T1000 (cell line): ENCODE measurements at regions not wholly inside any gene's neighbourhood (a gene's known extent, or its start where the extent isn't known, plus 50 kb on each side); places are given as distances from the start of the nearest gene placed in this dataset.

Experiments
- DNase-seq: peaks from one replicate; lab custom pipeline; 2025; ENCODE audit warnings: mixed read lengths; lab: John Stamatoyannopoulos, UW

DNA sequence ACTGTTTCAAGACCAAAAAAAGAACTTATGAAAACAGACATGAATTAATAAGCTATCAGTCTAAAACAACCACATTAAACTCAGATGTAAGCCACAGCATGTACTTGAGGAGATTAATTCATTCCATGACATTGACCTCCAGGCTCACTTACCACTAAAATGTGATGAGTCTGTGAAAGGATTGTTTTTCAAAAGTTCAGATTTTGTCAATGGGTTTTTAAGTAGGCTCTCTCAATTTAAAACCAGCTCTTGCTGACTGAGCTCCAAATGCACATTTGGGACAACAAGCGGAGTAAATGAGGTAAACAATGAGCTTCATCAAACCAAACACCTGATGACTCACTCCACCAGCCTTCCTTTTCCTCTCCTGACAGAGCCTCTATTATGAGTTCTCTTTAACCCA, 197.0 kb downstream of the SIM1 start:
- no peak for DNase-seq

DNA sequence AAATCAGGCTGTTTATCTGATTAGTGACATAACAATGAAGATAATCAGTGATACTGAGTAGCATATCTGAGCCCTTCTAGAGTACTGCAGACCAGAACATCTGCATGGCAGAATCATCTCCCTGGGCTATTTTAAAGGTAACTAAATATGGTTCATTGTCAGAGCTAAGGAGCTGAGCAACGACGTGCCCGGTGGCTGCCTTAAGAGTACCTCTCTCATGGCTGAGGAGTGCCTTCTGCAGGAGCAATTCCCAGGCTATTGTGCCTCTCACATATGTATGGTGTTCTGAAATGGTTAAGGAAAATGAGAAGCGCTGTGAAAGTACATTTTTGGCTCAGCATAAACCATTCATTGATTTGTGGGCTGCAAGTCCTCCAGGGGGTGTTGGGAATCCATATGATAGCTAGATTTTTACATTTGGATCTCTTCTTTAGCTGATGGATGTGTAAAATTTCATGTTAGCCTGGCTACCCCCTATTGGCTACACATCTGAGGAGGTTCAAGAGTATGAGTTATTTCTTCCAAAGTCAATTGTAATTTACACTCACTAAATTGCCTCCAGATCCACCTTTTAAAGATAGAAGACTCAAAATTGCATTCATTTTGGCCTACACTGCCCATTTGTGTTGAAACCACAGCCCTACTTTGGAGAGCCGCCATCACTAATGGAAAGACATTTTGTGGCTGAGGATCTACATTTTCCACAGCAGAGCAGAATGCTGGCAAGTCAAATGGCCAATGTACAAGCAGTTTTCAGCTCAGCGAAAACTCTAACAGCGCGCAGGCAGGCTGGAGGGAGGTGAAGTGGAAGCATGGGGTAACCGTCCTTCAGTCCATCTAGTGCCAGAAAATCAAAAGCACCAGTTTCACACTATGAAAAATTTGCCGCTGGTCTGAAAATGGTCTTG, 198.0 kb downstream of the SIM1 start:
- no peak for DNase-seq

DNA sequence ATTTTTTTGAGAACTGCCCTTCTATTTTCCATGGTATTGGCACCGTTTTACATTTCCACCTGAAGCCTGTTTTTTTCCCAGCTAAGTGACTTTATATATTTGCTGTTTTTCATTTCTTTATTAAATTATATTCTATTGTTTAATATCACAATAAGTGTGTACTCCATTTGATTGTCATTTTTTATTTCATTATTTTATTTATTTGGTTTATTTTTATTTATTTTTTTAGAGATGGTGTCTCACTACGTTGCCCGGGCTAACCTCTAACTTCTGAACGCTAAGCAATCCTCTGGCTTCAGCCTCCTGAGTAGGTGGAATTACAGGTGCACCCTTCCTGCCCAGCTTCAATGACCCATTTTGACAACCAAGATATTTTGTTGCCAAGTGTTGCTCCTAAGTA, 202.6 kb downstream of the SIM1 start:
- DNase-seq = no peak

DNA sequence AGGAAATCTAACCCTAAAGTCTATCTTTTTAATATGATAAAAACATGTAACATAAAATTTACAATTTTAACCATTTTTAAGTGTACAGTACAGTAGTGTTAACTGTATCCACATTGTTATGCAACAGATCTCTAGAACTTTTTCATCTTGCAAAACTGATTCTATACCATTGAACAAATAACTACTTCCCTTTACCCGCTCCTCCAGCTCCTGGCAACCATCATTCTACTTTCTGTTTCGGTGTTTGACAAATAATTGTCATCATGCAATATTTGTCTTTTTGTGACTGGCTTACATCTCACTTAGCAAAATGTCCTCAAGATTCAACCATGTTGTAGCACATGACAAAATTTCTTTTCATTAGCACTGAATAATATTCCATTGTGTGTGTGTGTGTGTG, 203.2 kb downstream of the SIM1 start:
- no peak for DNase-seq

DNA sequence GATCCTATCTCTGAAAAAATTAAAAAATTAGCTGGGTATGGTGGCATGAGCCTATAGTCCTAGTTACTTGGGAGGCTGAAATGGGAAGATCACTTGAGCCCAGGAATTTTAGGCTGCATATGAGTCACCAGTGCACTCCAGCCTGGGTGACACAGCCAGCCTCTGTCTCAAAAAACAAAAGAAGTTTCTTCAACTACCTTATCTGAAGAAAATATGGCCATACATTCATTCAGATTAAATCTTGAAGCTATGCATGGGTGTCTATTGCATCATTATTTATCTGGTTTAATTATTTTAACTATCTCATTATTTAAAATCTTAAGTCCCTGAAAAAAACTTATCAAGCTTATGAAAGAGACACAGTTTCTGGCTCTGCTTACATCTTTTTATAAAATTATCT, 204.1 kb downstream of the SIM1 start:
- no peak for DNase-seq

DNA sequence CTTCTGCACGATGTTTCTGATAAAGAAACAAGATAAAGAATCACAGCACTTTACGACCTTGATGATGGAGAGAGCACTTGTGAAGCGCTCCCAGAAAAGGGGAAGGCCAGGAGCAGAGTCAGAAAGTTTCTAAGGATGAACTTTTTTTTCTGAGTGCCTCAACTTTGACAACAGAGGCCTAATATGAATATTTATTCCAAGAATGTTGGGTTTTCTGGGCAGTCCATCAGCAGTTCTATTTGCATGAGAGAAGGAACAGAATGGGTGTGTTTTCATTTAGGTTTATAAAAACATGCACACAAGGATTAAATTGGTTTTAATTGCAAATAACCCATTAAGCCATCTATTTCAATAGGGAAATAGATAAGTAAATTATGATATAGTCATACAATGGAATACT, 204.9 kb downstream of the SIM1 start:
- no peak for DNase-seq

DNA sequence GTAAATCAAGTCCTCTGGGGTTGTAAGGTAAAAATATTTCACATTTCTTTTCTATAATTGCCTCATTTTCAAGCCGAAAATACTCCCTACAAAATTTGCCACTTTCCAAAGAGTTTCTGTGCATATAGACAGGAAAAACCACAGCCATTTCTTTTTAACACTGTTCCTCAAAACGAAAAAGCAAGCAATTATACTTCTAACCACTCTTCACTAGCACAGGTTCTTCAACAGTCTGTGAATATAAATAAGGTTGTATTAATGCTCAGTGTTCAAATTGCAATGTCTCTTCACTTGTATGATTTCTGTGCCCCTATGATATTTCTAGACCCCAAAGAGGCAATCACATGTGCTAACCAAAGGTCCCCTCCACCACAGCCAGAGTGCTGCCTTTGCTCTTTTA, 206.0 kb downstream of the SIM1 start:
- DNase-seq = no peak

DNA sequence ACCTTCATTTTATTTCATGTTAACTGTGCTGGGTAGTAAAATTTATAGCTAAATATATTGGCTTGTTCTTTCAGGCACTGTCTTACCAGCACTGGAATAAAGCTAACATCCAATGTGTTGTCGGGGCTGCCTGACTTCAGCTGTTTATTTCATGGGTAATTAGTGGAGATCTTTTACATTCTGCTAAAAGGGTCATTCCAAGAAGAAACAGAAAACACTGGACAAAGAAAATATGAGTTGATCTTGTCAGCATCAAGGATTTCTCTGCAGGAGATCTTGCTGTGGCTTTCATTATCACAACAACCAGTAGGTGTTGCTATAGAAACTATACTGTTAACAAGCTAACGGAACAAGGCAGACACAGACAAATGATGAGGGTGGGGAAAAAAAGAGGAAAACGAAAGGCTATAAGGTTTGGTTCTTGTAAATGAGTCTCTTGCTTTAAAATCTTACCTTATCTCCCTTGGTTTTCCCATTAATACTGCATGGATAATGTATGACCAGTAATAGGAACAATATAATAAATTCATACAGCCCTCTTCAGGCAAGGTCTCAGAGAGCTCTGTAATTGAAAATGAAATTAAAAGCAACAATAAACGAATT, 206.8 kb downstream of the SIM1 start:
- DNase-seq = no peak

DNA sequence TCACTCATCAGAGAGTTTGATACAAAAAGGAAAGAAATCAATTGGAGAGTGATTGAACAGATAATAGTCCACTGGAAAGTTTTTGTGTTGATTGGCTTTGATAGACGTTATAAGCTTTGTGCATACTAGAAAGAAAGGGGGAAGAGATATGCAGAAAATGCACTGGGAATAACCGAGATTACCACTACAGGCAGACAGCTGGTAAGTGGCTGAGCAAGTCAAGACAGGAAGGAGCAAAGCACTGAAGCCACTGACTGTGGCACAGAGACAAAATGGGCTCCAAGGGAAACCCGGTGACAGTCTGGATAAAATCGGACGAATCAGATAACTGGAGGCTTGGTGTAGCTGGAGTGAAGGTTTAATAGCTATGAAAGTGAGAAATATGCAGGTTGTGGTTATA, 209.0 kb downstream of the SIM1 start:
- DNase-seq = no peak

DNA sequence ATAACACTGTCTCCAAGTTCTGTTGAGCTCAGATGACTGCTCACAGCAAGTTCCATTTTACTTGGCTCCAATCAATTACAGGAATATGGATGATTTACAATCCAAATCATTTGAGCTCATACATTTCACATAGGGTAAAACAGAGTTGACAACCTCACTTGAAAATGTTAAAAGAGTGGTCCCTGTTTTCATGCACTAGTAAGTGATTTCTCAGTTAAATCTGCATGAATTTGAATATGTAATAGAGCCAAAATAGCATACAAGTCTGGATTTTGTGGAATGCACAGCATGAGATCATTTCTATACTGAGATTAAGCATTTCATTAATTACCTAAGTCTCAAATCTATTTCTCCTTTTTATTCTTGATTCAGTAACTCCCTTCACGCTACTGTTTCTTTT, 217.6 kb downstream of the SIM1 start:
- DNase-seq = no peak

DNA sequence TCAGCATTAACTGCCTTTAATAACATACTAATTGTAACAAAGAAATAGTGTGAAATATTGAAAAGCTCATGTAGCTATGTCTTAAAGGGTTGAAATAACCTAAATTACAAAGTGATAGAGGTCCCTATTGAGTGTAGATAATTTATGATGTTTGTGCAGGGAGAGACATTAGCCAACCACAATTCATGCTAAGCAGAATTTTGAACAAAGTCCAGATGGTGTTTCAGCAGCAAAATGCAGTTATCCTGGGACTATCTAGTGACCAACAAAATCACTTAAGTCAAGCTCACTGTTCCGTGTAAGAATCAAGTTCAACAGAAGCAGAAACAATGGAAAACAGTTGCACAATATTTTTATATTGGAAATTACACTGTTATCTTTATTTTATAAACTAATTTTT, 218.5 kb downstream of the SIM1 start:
- DNase-seq = no peak

DNA sequence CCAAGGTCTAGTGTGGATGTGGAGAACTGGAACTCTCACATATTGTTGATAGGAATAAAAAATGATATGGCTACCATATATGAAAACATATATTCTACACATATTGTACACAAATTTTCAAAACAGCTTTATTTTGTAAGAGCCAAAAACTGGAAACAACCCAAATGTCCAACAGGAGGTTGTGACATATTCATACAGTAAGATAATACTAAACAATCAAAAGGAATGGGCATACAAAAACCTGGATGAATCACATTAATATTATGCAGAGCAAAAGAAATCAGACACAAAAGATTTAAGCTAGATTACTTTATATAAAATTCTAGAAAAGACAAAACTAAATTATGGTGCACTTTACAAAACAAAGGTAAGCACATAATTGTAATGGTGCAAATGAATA, 223.9 kb downstream of the SIM1 start:
- no peak for DNase-seq

DNA sequence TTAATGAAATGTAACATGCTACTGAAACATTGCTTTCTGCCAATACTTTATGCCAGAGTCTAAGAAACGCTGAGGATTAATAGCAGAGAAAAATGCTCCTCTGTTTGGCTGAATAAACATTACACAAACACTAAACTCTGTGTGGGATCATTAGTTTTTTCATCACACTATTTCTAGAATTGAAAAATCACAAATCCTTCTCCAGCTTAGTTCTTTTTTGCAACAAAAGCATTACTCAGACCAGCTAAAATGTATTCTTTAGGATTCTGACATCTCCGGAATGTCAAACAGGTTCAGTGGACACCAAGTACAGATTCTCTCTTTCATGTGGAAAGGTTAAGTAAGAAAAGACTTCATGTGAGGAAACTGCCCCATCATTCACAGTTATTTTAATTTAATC, 226.9 kb downstream of the SIM1 start:
- no peak for DNase-seq

DNA sequence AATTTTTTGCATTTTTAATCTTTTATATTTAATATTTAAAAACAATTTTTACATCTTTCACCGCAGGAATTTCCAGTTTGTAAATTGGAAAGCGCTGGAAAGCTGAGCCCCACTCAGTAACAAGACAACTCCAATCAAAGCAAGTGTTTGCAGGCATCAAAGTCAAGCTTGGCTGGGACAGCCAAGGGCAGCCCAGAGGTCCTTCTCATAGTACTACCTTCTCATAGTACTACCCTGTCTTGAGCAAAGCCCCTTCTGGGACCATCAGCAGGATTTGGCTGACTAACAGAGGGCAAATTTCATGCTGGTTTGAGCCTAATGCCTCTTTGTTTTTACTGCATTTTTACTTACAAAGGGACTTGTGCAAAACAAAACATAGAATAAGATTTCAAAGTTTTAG, 228.3 kb downstream of the SIM1 start:
- no peak for DNase-seq

DNA sequence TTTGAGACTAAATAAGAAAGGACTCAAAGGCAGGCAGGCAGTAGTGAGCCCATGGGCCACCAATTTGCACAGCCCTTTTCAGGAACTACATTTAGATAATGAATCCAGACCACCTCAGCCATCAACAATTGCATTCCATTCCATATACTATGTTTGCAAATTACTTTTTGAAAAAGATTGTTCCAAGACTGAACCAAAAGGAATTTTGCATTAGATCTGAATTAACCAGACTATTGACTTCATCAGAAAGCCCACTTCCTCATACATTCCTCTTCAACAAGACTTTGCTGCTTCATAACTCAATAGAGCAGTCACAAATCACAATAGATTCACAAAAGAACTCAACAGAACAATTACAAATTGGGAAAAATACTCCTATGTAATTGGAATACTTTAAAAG, 229.1 kb downstream of the SIM1 start:
- DNase-seq = no peak

DNA sequence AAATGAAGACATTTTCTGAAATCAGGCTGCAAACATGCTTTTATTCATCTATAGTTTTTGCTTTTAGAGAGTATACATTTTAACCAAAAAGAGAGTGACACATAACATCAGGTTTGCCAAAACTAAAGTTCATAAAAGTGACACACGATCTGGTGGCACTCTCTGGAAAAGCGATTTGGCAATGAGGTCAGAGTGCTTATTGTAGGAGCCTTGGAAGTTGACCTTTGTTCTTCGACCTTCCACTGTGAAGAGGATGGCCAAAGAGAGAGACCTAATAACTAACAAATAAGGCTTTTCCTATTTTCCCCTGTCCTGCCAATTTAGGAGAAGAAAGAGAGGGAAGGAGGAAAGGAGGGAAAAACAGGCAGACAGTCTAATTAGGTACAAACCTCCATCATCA, 230.1 kb downstream of the SIM1 start:
- DNase-seq = no peak

DNA sequence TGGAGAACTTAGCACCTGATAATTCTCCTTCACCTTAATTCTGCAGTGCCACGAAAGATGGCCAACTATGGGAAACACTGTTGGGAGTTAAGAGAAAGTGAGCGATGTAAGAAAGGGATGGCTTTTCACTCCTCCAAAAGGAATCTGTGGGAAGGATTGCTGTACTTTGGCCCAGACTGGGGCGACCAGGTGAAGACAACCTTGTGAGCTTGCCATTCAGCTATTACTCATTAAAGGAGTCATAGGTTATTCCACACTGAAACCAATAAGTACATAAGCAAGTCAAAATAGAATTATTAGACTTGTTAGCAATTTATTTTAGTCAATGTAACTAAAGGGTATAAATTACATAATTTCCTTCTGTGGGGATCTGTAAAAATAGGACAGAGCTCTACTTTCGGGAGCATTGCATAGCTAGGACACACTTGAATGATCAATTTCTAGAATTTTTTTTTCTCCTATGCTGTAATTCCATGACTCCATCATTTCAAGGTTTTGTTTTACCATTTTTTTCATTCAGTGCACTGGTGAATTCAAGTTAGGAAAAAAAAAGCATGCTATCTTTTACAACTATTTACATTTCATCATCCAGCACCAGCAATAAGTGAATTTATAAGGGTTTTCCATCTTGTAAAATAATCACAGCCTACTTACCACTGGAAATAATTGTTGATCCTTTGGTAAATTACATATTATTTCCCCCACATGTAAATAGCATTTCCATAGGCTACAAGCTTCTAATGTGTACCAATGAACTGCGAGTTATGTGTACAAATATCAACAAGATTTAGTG, 231.7 kb downstream of the SIM1 start:
- DNase-seq = no peak

DNA sequence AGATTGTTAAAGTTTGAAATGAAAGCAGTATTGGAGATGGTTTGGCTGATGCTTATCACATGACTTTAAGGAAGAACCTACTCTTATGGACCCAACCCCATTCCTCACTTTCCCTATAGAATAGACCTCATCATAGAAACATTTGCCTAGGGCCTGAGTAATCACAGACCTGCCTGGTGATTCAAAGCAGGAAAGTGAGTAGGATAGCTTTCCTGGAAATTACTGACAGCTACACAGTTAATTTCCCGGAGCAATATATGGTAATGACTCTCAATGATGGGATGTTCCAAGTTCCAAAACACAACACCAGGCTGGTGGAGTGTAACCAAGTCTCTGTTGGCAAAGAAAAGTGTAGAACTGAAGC, 233.8 kb downstream of the SIM1 start:
- DNase-seq = no peak

DNA sequence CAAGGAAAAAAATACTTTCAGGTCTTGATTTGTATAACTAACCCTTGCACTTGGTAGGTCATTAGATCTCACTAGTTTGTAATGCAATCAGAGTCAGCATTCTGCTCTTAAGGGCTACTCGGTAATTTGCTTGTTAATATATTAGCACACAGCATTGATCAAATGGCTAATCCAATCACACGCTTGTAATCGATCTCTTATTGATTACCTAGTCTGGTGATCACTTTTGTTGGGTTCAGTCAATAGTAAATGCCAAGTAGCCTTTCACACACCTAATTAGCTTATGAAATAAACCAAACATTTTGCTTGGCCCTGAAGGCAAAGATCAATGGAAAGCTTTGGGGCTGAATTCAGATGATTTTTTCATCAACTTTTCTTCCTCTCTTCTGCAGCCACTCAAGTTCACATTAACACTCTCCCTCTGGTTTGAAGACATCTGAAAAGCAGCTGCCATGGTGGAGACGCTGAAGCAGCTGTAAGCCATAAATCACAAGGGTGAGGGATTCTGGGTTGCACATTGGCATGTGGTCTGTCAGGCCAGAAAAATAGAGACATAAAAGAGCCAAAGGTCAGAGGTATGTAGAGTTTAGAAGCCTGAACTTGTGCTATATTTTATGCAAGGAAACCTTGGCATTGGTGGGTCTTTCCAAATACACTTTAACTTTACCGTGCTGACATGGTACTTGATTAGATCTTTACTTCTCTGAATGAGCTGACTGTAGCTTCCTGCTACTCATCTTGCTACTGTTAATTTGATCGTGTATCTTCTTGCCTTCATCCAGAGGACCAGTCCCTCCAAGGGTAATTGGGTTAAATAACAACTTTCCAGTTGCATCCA, 234.4 kb downstream of the SIM1 start:
- DNase-seq = no peak

DNA sequence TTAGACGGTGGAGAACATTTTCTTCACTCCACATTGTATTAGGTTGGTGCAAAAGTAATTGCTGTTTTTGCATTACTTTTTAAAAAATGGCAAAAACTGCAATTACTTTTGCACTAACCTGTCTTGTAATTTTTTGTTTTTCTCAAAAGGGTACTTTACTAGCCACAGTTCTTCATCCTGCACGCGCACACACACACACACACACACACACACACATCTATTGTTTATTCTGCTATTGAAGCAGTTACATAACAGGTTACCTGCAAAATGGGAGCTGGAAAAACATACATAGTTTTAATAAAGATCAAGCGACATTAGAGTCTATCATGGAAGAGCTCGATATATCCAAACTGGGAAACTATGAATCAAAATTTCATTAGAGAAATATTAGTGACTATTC, 235.2 kb downstream of the SIM1 start:
- DNase-seq = no peak

DNA sequence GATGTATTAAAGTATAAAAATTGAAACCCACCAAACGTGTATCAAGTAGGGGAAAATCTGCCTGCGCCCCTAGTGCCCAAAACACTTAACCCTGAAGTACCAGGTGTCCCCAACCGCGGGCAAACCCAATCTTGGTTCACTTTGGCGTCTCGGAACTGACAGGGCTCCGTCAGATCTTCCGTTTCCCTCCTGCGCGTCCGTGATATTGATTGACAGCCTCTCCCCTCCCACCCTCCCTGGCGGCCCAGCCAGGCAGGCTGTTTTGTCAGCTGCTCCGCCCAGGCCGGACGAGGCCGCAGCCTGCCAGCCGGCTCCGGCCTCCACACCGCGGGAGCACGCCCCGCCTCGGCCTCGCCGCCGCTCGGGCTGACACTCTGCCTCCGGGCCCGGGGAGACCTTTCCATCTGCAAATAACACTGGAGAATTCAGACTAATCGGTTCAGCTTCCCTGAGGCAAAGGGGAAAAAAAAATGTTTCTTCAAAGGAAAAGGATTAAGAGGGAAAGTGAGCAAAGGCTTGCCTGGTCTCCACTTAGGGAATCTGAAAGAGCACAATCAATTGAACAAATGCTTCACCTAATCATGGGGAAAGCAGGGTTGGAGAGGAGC, 234.9 kb upstream of the MCHR2 start:
- DNase-seq = no peak

DNA sequence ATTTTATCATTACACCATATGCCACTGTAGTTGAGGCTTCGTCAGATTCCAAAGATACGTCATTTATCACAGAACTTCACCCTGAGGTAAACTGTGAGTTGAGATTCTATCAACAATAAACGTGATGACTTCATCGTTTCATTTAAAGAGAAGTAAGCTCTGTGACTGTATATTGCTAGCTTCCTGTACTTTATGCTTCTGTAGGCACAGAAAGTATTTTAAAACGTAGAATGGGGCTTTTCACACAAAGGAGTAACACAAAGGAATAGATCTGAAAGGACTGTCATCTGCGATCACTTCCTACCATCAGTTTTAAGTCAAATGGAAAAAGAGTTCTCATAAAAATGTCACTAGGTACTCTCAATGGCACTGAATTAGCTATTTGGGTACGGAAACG, 234.4 kb upstream of the MCHR2 start:
- no peak for DNase-seq
